GM19372 (cell line): ENCODE measurements at regions not wholly inside any gene's neighbourhood (a gene's known extent, or its start where the extent isn't known, plus 50 kb on each side); places are given as distances from the start of the nearest gene placed in this dataset.

Experiments
- ATAC-seq: cut with Tn5 transposase; IDR thresholded peaks from one replicate; pipeline ENCODE4 v1.9.1; 2021; ENCODE audit warnings: mild to moderate bottlenecking, low read depth, moderate library complexity; ENCODE audit not compliant: unreplicated experiment

DNA sequence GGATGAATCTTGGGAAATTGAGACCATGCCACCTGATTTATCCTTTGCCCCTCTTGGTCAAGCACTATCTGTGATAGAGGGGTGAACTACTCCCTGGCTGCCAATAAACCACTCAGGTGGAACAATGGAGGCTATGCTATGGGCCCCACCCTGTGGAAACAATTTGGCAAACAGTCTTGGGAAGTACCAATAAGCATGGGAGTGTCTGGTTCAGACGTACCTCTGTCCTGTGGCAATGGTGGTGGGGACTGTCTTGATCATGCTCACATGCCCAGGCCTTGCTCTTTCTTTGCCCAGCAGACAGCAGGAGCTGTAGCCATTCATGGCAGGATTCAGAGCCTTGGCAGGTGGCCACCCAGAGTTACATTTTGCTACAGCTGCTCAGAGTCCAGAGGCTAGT, 658.7 kb downstream of the KCNJ3 start:
- ATAC-seq: no peak

DNA sequence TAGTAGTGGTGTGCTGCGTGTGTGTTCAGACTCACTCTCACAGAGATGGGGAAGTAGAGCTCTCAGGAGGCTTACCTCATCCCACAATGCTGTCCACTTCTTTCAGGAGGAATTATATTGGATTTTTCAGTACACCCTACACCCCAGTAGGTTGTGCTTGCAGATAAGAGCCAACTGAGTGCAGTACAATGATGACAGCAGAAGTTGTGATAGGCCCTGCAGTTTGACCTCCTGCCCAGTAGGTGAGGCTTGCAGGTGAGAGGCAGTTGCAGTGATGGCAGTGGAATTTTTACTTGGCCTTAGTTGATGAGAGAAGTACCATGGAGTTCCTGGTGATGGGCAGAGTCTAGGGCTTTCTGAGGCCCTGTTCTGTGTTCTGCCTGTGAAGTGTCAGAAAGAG, 657.8 kb downstream of the KCNJ3 start:
- no peak for ATAC-seq

DNA sequence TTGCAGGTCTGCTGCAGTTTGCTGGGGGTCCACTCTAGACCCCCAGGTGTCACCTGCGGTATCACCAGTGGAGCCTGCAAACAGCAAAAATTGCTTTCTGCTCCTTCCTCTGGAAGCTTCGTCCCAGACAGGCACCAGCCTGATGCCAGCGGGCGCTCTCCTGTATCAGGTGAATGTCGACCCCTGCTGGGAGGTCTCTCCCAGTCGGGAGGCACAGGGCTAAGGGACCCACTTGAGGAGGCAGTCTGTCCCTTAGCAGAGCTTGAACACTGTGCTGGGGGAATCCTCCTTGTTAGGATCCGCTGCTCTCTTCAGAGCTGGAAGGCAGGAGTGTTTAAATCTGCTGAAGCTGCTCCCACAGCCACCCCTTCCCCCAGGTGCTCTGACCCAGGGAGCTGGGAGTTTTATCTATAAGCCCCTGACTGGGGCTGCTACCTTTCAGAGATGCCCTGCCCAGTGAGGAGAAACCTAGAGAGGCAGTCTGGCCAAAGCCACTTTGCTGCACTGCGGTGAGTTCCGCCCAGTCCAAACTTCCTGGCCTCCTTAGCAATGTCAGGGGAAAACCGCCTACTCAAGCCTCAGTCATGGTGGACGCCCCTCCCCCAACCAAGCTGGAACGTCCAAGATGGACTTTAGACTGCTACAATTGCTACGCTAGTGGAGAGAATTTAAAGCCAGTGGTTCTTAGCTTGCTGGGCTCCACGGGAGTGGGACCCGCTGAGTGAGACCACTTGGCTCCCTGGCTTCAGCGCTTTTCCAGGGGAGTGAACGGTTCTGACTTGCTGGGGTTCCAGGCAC, 652.5 kb downstream of the KCNJ3 start:
- ATAC-seq: no peak

DNA sequence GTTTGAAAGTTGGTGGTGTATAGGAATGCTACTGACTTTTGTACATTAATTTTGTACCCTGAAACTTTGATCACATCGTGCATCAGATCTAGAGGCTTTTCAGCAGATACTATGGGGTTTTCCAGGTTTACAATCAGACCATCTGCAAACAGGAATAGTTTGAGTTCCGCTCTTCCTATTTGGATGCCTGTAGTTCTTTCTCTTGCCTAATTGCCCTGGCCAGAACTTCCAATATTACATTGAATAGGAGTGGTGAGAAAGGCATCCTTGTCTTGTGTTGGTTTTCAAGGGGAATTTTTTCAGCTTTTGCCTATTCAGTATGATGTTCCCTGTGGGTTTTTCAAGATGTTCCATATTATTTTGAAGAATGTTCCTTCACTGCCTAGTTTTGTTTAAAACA, 633.5 kb downstream of the KCNJ3 start:
- ATAC-seq: no peak

DNA sequence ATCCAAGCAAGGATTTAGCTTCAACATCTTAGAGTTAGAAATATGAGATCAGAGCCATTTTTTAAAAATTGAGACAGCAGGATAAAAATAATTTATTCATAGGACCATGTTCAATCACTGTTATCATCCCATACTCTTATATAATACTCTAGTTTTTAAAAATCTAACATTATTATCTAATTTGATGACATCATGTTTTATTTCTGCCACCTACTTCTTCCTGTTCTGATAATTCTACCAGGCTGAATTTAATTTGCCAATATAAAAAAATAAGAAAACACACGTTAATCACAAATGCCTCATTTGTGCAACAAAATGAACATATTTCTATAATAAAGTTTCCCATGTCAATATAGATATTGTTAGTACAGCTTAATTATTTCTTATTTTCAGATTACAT, 621.7 kb downstream of the KCNJ3 start:
- ATAC-seq: no peak

DNA sequence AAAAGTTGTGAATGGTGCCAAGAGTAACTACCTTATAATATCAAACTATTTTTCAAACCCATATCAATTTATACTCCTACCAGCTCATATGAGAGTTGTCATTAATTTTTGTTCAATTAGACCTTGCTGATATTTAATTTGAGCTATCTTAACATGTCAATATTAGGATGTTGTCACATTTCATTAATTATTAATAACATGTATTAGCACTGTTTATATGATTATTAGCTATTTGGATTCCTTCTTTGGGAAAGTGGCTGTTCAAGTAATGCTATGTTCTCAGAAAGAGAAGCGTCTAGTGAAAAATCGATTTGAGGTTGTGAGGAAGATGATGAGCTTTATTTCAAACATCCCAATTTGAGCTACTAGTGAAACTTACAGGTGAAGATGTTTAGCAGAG, 620.2 kb downstream of the KCNJ3 start:
- no peak for ATAC-seq

DNA sequence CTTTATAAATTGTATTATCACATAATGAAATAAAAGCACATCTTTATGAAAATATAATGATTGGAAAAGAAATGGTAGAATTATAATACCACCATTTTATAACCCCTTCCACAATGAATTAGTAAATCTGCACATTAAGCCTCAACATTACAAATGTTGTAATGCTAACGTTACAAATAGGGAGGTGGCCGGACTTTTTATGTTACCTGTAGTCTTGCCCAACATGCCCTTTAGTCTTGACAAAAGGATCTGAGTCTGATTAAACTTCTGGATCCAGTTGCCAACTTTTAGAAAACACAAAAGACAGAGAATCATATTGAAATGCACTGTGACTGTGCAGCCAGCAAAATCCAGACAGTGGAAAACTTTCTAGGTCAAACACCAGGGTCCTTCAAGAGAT, 617.3 kb downstream of the KCNJ3 start:
- no peak for ATAC-seq

DNA sequence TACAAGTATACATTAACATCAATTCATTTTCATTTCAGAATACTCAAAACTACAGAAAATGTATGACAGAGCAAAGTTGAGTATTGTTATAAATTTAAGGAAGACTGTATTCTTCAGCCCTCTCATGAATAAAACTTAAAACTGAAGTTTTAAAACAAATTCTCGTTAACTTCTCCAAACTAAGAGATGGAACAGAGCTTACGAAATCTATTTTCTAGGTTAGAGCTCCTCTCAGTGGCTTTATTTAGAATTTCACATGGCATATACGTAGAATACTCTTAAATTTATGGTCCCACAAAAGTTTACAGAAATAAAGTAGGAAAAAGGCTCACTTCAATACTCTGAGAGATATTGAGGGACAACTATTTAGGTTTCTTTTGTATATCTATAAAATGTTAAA, 612.1 kb downstream of the KCNJ3 start:
- peak; percentile 74 for ATAC-seq

DNA sequence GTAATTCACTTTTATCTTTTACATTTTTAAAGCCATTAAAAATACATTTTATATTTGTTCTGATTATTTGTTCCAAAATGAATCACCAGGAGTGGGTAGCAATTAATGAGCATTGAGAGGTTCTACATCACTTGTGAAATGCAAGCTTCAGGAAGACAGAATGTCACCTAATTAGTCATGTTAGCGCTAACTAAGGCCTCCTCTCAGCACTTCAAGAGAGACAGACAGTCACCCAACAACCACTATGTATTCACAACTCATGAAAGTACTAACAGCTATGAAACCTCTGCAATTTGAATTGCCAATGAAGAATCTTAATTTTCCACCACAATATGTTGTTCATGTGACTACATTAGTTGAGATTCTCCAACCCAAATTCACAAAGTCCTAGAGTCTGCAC, 611.0 kb downstream of the KCNJ3 start:
- no peak for ATAC-seq

DNA sequence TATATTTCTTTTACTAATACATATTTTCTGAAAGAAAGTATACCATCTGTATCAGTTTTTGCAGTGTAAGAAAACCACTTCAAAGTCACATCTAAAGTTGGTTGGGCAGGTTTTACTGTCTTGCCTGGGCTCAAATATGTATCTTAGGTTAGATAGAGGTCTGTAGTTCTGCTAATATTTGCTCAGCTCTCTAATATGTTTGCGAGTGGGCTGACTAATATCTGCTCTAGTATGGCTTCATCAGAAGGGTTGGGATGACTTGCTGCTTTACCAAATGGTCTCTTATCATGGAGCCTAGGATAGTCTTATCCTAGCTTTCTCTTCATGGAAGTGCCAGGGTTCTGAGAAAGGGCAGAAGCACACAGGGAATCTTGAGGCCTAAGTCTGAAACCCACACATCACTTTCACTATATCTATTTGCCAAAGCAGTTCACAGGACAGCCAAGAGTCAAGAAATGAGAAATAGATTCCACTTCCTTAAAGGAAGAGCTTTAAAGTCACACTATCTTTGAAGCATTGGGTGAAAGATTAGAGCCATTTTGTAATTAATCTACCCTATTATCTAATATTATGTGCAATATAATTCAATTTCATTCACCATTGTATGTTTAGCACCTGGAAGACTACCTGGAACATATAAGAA, 610.0 kb downstream of the KCNJ3 start:
- ATAC-seq: no peak

DNA sequence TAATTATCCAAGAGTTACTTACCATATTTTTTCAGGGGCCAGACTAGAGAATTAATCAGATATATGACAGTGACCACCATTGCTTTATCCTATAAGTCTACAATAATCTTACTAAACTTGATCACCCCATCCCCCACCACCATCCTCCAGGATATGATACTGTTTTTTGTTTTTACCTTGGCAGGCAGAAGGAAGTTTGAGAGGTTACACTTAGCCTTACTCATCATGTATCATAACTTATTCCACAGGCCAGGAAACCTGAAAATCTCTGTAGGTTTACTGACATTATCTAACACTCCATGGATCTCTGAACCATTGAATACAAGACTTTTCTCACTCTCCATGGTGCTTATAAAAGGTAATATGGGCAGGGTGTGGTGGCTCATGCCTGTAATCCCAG, 602.7 kb downstream of the KCNJ3 start:
- no peak for ATAC-seq

DNA sequence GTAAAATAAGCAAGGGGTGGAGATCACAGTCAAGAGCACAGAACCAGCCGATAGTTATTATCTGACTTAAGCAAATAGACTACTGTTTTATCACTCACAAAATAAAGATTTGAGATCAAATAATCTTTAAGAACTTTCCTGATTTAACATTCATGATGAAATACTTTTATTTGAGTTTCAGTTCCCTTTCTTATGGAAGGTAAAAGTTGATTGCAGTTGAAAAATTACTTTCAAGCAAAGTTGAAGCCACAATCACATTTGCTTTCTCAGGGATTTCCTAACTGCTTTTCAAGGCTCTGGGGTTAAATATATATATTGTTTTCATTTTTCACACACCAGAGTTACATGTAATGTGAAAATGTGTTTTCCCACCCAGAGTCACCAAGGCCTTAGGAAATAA, 599.5 kb downstream of the KCNJ3 start:
- ATAC-seq: no peak

DNA sequence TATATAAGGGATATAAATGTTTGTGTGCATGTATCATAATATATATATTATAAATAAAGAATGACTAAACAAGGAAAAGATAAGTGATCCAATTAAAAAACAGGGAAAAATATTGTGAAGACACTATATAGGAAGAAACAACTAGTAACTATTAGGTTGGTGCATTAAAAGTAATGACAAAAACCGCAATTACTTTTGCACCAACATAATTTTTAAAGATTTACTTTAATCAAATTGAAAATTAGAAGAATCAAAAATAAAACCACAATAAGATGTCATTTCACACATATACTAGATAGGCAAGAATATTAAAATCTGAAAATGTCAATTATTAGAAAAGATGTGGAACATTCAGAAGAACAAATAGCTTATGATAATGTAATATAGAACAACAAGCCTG, 595.9 kb downstream of the KCNJ3 start:
- ATAC-seq: no peak

DNA sequence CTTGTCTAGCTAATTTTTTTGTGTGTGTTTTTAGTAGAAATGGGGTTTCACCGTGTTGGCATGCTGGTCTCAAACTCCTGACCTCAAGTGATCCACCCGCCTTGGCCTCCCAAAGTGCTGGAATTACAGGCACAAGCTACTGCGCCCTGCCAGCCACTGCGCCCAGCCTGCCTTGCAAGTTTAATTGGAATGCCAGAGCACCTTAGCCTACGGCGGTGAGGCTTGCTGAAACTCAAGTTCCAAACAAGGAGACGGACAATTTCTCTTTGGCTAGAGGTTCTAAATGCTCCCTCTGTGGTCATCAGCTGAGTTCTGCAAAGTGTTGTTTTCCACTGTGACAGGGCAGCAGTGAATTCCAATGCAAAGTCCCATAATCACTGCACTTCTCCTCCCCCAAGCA, 583.4 kb downstream of the KCNJ3 start:
- ATAC-seq: no peak

DNA sequence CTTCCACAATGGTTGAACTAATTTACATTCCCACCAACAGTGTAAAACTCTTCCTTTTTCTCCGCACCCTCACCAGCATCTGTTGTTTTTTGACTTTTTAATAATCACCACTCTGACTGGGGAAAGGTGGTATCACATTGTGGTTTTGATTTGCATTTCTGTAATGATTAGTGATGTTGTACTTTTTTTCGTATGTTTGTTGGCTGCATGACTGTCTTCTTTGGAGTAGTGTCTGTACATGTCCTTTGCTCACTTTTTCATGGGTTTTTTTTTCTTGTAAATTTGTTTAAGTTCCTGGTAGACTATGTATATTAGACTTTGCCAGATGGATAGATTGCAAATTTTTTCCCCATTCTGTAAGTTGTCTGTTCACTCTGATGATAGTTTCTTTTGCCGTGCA, 574.8 kb downstream of the KCNJ3 start:
- ATAC-seq: no peak

DNA sequence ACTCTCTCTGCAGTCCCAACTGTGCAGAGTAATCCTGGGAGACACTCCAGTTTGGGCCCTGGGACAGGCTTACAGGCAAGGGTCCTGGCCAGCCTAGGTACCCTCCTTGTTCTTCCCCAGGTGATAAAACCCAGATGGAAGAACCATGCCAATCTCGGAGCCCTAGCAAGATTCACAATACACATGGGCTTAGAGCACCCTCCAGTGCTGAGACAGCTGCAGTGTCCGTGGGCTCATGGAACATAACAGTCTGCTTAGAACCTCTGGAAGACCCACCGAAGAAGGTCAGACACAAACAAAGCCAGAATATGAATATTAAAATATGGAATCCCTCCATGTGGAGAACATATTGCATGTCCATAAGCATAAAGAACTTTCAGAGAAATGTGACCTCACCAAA, 568.1 kb downstream of the KCNJ3 start:
- no peak for ATAC-seq

DNA sequence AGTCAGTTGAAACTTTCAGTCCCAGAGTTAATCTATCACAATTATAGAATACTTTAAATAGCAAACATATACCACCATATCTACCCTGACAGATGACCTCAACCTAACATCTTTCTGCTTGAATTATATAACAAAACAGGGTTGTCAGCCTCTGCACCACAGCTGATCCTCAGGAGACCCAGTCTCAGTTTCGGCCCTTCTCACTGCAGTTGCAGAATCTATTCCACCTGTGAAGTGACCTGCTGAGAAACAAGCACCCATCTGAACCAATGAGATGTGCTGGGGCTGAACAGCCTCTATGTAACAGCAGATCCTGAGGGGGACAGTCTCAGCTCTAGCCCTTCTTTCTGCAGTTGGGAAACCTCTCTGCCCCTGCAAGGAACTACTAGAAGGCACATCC, 567.6 kb downstream of the KCNJ3 start:
- ATAC-seq: no peak

DNA sequence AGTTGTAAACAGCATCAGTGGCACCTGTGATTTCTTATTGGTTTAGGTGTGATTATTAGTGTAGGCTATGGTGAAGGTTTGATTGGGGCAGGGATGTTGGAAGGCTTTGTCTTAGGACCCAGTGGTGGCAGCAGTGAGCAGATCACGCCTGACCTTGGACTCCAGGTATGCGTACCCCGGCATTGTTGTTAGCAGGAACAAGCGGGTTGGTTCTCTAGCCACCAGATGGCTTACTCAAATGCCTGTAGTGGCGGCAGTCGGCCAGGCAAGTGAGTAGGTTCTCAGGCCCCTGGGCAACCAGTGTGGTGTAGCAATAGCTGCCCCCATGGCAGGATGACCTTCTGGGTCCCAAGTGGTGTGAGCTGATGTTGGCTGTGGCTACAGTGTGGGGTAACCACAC, 558.3 kb downstream of the KCNJ3 start:
- no peak for ATAC-seq

DNA sequence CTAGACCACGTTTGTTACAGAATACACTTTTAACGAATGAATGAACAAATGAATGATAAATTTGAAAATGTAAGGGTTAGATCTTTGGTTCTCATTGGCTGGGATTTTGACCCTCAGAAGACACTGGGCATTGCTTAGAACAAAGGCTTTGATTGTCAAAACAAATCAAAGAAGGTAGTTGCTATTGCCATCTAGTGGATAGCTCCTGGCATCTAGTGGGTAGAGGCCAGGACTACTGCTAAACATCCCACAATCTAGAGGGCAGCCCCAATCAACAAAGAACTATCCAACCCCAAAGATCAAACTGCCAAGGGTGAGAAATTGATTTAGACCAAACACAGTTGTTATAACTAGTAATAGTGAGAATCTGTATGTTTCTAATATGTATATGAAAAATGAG, 552.3 kb downstream of the KCNJ3 start:
- ATAC-seq: peak; percentile 91

DNA sequence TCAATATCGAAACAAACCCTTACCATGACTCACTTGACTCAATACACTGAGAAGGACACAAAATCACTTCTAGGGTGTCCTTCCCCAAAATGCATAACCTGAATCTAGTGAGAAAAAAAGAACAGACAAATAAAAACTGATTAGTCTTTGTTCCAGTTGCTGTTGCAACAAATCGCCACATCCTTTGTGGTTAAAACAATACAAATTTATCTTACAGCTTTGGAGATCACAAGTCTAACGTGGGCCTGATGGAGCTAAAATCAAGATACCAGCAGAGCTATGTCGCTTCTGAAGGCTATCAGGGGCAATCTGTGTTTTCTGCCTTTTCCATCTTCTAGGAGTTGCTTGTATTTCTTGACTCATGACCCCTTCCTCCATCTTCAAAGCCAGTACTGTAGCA, 541.7 kb downstream of the KCNJ3 start:
- ATAC-seq: no peak

DNA sequence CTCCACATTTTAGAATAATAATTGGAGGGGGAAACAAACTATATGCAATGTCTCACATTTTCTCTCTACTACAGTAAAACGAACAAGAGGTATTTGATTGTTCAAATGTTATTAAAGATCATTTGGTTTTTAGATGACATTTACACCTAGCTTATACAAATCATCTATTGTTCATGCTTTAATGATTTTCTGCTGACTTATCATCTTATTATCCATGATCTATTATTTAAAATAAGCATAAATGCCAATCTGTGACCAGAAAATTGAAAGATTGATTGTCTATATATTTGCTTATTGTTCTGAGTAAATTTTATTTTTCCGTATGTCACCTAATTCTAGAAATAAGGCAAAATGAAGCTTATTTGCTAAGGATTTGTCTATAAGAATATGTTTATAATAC, 537.2 kb downstream of the KCNJ3 start:
- no peak for ATAC-seq

DNA sequence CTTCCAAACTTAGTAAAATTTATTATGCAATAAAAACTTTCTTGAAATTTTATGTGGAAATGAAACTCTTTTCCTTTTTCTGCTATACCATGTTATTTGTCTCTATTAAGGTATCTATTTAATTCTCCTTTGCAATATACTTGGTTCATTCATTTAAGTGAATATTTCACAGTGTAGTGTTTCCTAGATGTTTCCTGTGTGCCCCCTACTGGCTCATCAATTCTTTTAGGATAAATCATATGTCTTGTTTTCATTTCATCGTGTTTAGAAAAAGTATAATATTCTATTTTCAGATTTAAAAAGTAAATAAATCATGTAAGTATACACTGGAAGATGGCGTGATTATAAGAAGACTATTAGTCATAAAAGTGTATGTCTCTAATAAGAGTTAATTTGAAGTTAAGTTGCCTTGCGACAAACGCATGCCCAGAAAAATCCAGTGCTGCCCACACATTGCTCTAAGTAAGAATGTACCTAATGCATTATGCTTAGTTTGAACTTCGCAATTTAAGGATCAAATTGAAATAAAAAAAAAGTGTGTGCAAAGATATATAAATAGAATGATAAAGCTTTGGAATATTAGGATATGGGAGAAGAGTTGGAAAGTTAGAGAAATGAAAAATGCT, 525.4 kb downstream of the KCNJ3 start:
- peak; percentile 67 for ATAC-seq
